NCI-H187 (cell line): ENCODE measurements at regions not wholly inside any gene's neighbourhood (a gene's known extent, or its start where the extent isn't known, plus 50 kb on each side); places are given as distances from the start of the nearest gene placed in this dataset.

ENCODE experiments used
- DNase-seq, 2 experiments: peaks; one replicate each; lab custom pipeline; 2025; lab: John Stamatoyannopoulos, UW

GRCh38 chr2:28694364-28694763, 57.3 kb upstream of the PPP1CB start:
- no peak for DNase-seq

- DNase-seq = peak in 1 of 2 experiments; percentile 8
These were observed 56.4 kb upstream of the PPP1CB start for GRCh38 chr2:28695245-28695647.

- DNase-seq = no peak
These were observed 55.4 kb upstream of the PPP1CB start for GRCh38 chr2:28696261-28696660.

- no peak for DNase-seq
These were observed 54.0 kb upstream of the PPP1CB start for GRCh38 chr2:28697602-28698149.

GRCh38 chr2:28698545-28698944, 53.1 kb upstream of the PPP1CB start:
- DNase-seq = peak in 1 of 2 experiments; percentile 6
